ENCODE measurements at regions not wholly inside any gene's neighbourhood (a gene's known extent, or its start where the extent isn't known, plus 50 kb on each side); places are given as distances from the start of the nearest gene placed in this dataset.

- H3K27ac Mint-ChIP-seq, result no peak overlapping the region
- H3K9me3 Mint-ChIP-seq, result peaks cover 0 to 2% (median 0%) of the 10 kb centered on the region in 8 donors
- Histone ChIP-seq H3K27ac (ENCODE audit: low read depth, low read length) (no peak overlapping the region), H3K9me3 (ENCODE audit: control insufficient read depth in 1 of 2, low read length in 2 of 2) (no peaks in the 10 kb centered on the region), H3K4me1 (ENCODE audit: insufficient read depth, low read length) (no peaks in the 10 kb centered on the region), H3K4me3 (ENCODE audit: low read length in 2 of 2) (no peak overlapping the region), H3K36me3 (ENCODE audit: insufficient read depth, low read length) (no peaks in the 10 kb centered on the region), H3K27me3 (ENCODE audit: insufficient read depth, low read length) (no peaks in the 10 kb centered on the region)
- POLR2A ChIA-PET (ENCODE audit: partially characterized antibody), result no interaction called here
- H3K4me1 Mint-ChIP-seq, result no peaks in the 10 kb centered on the region
- H3K27me3 Mint-ChIP-seq, result peaks cover 0 to 3% of the 10 kb centered on the region in 2 donors
- intact Hi-C loops (cut with micrococcal nuclease), result no loop called here
- DNase-seq, result no peak
- no peaks in the 10 kb centered on the region for H3K36me3 Mint-ChIP-seq
- CTCF ChIA-PET (ENCODE audit: partially characterized antibody), result no interaction called here
- H3K4me3 Mint-ChIP-seq, result no peak overlapping the region
These were observed 359.4 kb downstream of the ARAP2 start for GRCh38 chr4:35884714-35885480.

GRCh38 chr4:35897808-35898207 is 346.5 kb downstream of the ARAP2 start:
- H3K36me3 Mint-ChIP-seq, result no peaks in the 10 kb centered on the region
- Histone ChIP-seq H3K27me3 (ENCODE audit: insufficient read depth, low read length) (no peaks in the 10 kb centered on the region), H3K9me3 (ENCODE audit: control insufficient read depth in 1 of 2, low read length in 2 of 2) (no peaks in the 10 kb centered on the region), H3K4me1 (ENCODE audit: insufficient read depth, low read length) (no peaks in the 10 kb centered on the region), H3K4me3 (ENCODE audit: low read length in 2 of 2) (no peak overlapping the region), H3K27ac (ENCODE audit: low read depth, low read length) (no peak overlapping the region), H3K36me3 (ENCODE audit: insufficient read depth, low read length) (no peaks in the 10 kb centered on the region)
- no peak for DNase-seq
- H3K9me3 Mint-ChIP-seq, result peaks cover 0 to 8% (median 1%) of the 10 kb centered on the region in 8 donors
- no peaks in the 10 kb centered on the region for H3K4me1 Mint-ChIP-seq
- ChIA-PET CTCF (ENCODE audit: partially characterized antibody) (no interaction called here), POLR2A (ENCODE audit: partially characterized antibody) (no interaction called here)
- peaks cover 4 to 6% of the 10 kb centered on the region in 2 donors for H3K27me3 Mint-ChIP-seq
- no peak overlapping the region for H3K4me3 Mint-ChIP-seq
- intact Hi-C loops (cut with micrococcal nuclease), result no loop called here
- H3K27ac Mint-ChIP-seq, result no peak overlapping the region

- peaks cover 4 to 5% of the 10 kb centered on the region in 2 donors for H3K27me3 Mint-ChIP-seq
- Histone ChIP-seq H3K36me3 (ENCODE audit: insufficient read depth, low read length) (no peaks in the 10 kb centered on the region), H3K4me1 (ENCODE audit: insufficient read depth, low read length) (no peaks in the 10 kb centered on the region), H3K9me3 (ENCODE audit: control insufficient read depth in 1 of 2, low read length in 2 of 2) (no peaks in the 10 kb centered on the region), H3K27me3 (ENCODE audit: insufficient read depth, low read length) (no peaks in the 10 kb centered on the region), H3K27ac (ENCODE audit: low read depth, low read length) (no peak overlapping the region), H3K4me3 (ENCODE audit: low read length in 2 of 2) (no peak overlapping the region)
- no peak overlapping the region for H3K4me3 Mint-ChIP-seq
- H3K36me3 Mint-ChIP-seq, result no peaks in the 10 kb centered on the region
- CTCF ChIA-PET (ENCODE audit: partially characterized antibody), result no interaction called here
- H3K27ac Mint-ChIP-seq, result no peak overlapping the region
- POLR2A ChIA-PET (ENCODE audit: partially characterized antibody), result no interaction called here
- H3K9me3 Mint-ChIP-seq, result peaks cover 0 to 8% (median 0%) of the 10 kb centered on the region in 8 donors
- no peak for DNase-seq
- intact Hi-C loops (cut with micrococcal nuclease), result no loop called here
- H3K4me1 Mint-ChIP-seq, result no peaks in the 10 kb centered on the region
These were observed 343.7 kb downstream of the ARAP2 start for GRCh38 chr4:35900286-35901243.

GRCh38 chr4:35912174-35912573 is 332.1 kb downstream of the ARAP2 start:
- H3K36me3 Mint-ChIP-seq, result no peaks in the 10 kb centered on the region
- H3K27me3 ChIP-seq (ENCODE audit: insufficient read depth, low read length), result no peaks in the 10 kb centered on the region
- H3K4me3 ChIP-seq (ENCODE audit: low read length in 2 of 2), result no peak overlapping the region
- H3K27ac Mint-ChIP-seq, result no peak overlapping the region
- no peak overlapping the region for H3K27ac ChIP-seq (ENCODE audit: low read depth, low read length)
- H3K4me1 ChIP-seq (ENCODE audit: insufficient read depth, low read length), result no peaks in the 10 kb centered on the region
- ChIA-PET CTCF (ENCODE audit: partially characterized antibody) (no interaction called here), POLR2A (ENCODE audit: partially characterized antibody) (no interaction called here)
- H3K9me3 Mint-ChIP-seq, result peaks cover 0 to 6% (median 0%) of the 10 kb centered on the region in 8 donors
- H3K4me1 Mint-ChIP-seq, result no peaks in the 10 kb centered on the region
- intact Hi-C loops (cut with micrococcal nuclease), result no loop called here
- no peak for DNase-seq
- no peak overlapping the region for H3K4me3 Mint-ChIP-seq
- H3K36me3 ChIP-seq (ENCODE audit: insufficient read depth, low read length), result no peaks in the 10 kb centered on the region
- H3K9me3 ChIP-seq (ENCODE audit: control insufficient read depth in 1 of 2, low read length in 2 of 2), result no peaks in the 10 kb centered on the region
- peaks cover 0 to 2% of the 10 kb centered on the region in 2 donors for H3K27me3 Mint-ChIP-seq

DNA sequence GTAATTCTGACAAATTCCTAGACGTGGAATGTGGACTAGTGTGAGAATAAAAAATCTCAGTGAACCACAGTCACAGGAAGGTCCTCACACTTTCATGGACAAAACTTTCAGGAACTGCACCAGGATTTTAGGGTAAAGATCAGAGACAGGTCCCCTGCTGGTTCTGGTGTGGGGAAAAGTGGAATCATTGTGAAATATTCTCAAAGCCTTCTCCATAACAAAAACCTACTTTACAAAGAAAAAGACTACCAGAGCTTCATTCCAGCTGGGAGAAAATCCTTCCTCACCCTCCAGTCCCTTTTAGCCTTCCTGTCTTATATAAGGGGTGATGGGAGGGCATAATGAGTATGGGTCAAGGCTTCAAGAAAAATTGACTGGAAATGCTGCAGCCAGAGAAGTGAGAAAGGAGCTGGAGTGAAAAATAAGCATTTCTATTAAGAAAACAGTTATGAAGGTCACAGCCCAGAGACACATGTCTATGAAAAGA is 325.8 kb downstream of the ARAP2 start:
- H3K27me3 ChIP-seq (ENCODE audit: insufficient read depth, low read length), result no peaks in the 10 kb centered on the region
- Mint-ChIP-seq H3K27me3 (peaks cover 0 to 3% of the 10 kb centered on the region in 2 donors), H3K4me3 (peak overlapping the region in 1 of 8 donors; percentile 3), H3K36me3 (no peaks in the 10 kb centered on the region), H3K9me3 (no peaks in the 10 kb centered on the region), H3K27ac (no peak overlapping the region), H3K4me1 (no peaks in the 10 kb centered on the region)
- no peak overlapping the region for H3K4me3 ChIP-seq (ENCODE audit: low read length in 2 of 2)
- POLR2A ChIA-PET (ENCODE audit: partially characterized antibody), result no interaction called here
- no peak overlapping the region for H3K27ac ChIP-seq (ENCODE audit: low read depth, low read length)
- CTCF ChIA-PET (ENCODE audit: partially characterized antibody), result no interaction called here
- no peaks in the 10 kb centered on the region for H3K4me1 ChIP-seq (ENCODE audit: insufficient read depth, low read length)
- H3K9me3 ChIP-seq (ENCODE audit: control insufficient read depth in 1 of 2, low read length in 2 of 2), result no peaks in the 10 kb centered on the region
- intact Hi-C loops (cut with micrococcal nuclease), result no loop called here
- DNase-seq, result no peak
- no peaks in the 10 kb centered on the region for H3K36me3 ChIP-seq (ENCODE audit: insufficient read depth, low read length)

DNA sequence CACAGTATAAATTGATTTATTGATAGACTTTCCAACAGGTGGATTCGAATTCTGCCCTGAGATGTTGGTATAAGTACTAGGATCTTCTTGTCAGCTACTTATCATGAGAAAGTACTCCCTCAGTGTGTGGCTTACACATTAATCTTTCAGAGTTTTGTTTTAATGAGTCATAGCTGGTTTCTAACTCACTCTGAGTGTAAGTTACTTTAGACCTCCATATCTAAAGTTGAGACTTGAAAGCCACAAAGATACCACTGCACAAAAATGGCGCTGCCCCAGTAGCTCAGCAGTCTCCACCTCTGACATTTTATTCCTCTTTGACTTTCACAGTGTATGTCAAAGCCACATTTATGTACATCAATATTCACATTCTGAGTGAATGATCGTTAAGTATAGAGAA is 318.5 kb downstream of the ARAP2 start:
- DNase-seq, result no peak
- Histone ChIP-seq H3K27ac (ENCODE audit: low read depth, low read length) (no peak overlapping the region), H3K4me3 (ENCODE audit: low read length in 2 of 2) (no peak overlapping the region), H3K36me3 (ENCODE audit: insufficient read depth, low read length) (no peaks in the 10 kb centered on the region), H3K4me1 (ENCODE audit: insufficient read depth, low read length) (no peaks in the 10 kb centered on the region), H3K9me3 (ENCODE audit: control insufficient read depth in 1 of 2, low read length in 2 of 2) (no peaks in the 10 kb centered on the region), H3K27me3 (ENCODE audit: insufficient read depth, low read length) (no peaks in the 10 kb centered on the region)
- H3K27me3 Mint-ChIP-seq, result peaks cover 0 to 3% of the 10 kb centered on the region in 2 donors
- intact Hi-C loops (cut with micrococcal nuclease), result no loop called here
- no peaks in the 10 kb centered on the region for H3K9me3 Mint-ChIP-seq
- no peak overlapping the region for H3K27ac Mint-ChIP-seq
- no peaks in the 10 kb centered on the region for H3K4me1 Mint-ChIP-seq
- H3K4me3 Mint-ChIP-seq, result no peak overlapping the region
- POLR2A ChIA-PET (ENCODE audit: partially characterized antibody), result no interaction called here
- CTCF ChIA-PET (ENCODE audit: partially characterized antibody), result no interaction called here
- no peaks in the 10 kb centered on the region for H3K36me3 Mint-ChIP-seq

GRCh38 chr4:35926788-35927187 is 317.5 kb downstream of the ARAP2 start:
- no peaks in the 10 kb centered on the region for H3K4me1 ChIP-seq (ENCODE audit: insufficient read depth, low read length)
- no peaks in the 10 kb centered on the region for H3K9me3 ChIP-seq (ENCODE audit: control insufficient read depth in 1 of 2, low read length in 2 of 2)
- Mint-ChIP-seq H3K36me3 (no peaks in the 10 kb centered on the region), H3K4me1 (no peaks in the 10 kb centered on the region), H3K4me3 (no peak overlapping the region), H3K27me3 (peaks cover 0 to 3% of the 10 kb centered on the region in 2 donors), H3K9me3 (no peaks in the 10 kb centered on the region), H3K27ac (no peak overlapping the region)
- CTCF ChIA-PET (ENCODE audit: partially characterized antibody), result no interaction called here
- intact Hi-C loops (cut with micrococcal nuclease), result no loop called here
- no peak for DNase-seq
- POLR2A ChIA-PET (ENCODE audit: partially characterized antibody), result no interaction called here
- no peak overlapping the region for H3K27ac ChIP-seq (ENCODE audit: low read depth, low read length)
- no peaks in the 10 kb centered on the region for H3K27me3 ChIP-seq (ENCODE audit: insufficient read depth, low read length)
- no peaks in the 10 kb centered on the region for H3K36me3 ChIP-seq (ENCODE audit: insufficient read depth, low read length)
- no peak overlapping the region for H3K4me3 ChIP-seq (ENCODE audit: low read length in 2 of 2)
